Inflammatory macrophage treated with lipopolysaccharide for 4 hours (primary cell): ENCODE measurements at regions not wholly inside any gene's neighbourhood (a gene's known extent, or its start where the extent isn't known, plus 50 kb on each side); places are given as distances from the start of the nearest gene placed in this dataset.

Experiments used
- DNase-seq: peaks from one replicate; pipeline ENCODE4 v3.0.0-alpha.2; 2020

DNA sequence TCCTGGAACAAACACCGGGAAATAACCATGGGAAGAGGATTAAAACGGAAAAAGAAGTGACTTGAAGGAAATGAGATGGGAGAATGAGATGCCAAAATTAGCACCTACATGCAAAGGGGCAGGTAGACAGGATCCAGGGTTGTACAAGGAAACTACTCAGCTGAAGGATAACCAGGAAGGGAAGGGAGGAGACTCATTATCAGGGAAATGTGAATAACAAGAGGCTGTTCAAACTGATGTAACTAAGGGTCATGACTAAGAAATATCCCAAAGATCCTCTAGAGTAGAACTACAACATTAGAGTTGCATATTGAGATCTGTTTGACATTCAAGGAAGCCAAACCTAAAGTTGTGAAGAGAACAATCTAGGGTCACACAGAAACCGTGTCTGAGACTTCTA is 166.2 kb upstream of the SP8 start:
- DNase-seq = no peak

GRCh38 chr7:20954711-20955619 is 168.3 kb upstream of the SP8 start:
- no peak for DNase-seq

DNA sequence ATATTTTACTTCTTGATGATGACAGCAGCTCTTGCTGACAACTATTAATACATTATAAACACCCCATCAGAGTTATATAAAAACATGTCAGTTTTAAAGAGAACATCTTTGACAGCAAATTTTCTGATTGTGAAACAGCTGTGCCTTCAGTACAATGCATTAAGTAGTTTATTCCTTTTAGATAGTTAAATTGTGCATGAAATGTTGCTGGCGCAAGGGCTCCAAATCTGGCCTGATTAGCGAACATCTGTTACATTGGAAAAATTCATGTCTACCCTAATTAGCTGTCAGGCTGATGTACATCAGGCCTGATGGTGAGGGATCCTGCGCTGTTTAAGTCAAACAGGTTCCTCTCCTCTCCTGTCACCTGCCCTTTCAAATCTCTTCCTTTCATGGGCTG is 171.9 kb upstream of the SP8 start:
- DNase-seq = no peak

- no peak for DNase-seq
Observed at GRCh38 chr7:20959281-20959680, 172.6 kb upstream of the SP8 start.

- DNase-seq = no peak
Observed at GRCh38 chr7:20963556-20964280, 177.0 kb upstream of the SP8 start.

GRCh38 chr7:20964281-20964918 is 177.7 kb upstream of the SP8 start:
- no peak for DNase-seq

GRCh38 chr7:20971219-20971618 is 184.5 kb upstream of the SP8 start:
- no peak for DNase-seq

- no peak for DNase-seq
Observed at GRCh38 chr7:20980232-20980631, 193.5 kb upstream of the SP8 start.

- DNase-seq = no peak
Observed at GRCh38 chr7:20980668-20981264, 194.1 kb upstream of the SP8 start.

DNA sequence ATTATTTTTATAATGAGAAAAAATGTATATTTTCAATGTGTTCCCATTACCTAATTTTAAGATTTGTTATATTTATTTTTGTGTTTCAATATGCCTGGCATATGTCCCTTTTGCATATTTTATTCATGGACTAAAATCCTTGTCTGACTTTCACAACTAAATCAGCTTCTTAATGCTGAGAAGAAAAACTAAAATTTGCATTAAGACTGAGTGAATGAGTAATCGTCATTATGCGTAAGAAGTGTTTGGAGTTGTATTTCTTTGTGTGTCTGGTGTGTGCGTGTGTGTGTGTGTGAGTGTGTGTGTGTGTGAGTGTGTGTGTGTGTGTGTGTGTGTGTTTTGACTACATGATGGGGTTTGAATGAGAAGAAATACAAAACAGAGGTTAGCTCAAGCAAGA is 201.7 kb upstream of the SP8 start:
- no peak for DNase-seq

DNA sequence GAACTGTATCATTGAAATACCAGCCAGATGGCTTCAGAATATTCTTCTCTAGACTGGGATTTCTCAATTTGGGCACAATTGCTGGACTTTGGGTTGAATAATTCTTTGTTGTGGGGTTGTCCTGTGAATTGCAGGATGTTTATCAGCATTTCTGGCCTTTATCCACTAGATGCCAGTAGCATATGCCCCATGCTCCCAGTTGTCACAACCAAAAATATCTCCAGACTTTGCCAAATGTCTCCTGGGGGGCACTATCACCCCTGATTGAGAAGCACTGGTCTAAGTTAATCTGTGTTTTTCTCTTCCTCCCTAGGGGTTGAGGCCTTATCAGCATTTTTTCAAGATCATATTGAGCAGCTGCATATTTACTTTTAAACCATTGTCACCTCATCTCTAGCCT is 204.9 kb upstream of the SP8 start:
- DNase-seq = no peak

DNA sequence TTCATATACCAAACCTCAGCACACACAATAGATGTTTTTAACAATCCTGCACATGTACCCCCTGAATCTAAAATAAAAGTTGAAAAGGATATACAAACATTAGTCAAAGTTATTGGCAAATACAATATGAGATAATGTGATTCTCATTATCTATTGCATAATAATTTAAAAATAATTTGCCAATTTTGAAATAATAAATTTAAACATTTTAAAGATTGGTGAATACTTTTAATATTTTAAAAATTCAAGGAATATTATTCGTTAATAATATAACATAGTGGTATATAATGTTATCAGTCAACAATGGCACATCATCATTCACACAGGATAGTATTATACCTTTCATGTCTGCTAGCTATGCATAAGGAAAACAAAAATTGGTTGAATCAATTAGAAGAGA is 207.0 kb upstream of the SP8 start:
- no peak for DNase-seq

DNA sequence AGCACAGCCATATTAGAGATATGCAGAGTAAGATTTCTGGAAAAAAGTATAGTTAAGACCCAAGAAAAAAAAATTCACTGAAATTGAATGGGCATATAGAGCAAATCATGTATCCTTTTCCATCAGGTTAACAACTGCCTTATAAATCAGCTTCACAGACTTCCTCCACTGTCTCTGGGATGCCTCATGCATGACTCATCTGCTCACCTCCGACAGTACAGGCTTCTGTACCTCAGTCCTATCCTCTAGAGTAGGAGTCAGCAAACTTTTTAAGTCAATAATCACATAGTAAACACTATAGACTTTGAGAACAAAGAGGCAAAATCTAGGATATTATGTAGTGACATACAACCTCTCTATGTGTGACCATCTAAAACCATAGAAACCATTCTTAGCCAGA is 211.6 kb upstream of the SP8 start:
- no peak for DNase-seq

GRCh38 chr7:21011153-21011552 is 224.5 kb upstream of the SP8 start:
- no peak for DNase-seq

GRCh38 chr7:21013765-21014539 is 227.3 kb upstream of the SP8 start:
- no peak for DNase-seq

DNA sequence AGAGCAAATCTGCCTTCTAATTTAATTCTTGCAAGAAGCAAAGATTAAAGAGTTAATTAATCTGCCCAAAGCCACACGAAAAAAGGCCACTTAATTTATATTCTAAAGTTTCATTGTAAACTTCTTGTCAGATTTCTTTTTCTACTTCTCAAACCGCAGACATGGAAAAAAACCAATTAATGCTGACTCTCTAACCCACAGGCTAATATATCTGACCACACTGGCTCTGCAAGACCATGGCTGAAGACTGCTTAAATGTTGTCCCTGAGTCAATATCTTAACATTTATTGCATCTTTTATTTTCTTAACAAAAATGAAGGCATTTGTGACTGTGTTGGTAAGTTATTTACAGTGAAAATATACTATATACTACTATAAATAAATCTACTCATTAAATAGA is 234.0 kb upstream of the SP8 start:
- DNase-seq = no peak

- DNase-seq = no peak
Observed at GRCh38 chr7:21023841-21024484, 237.3 kb upstream of the SP8 start.

- no peak for DNase-seq
Observed at GRCh38 chr7:21024485-21024867, 237.8 kb upstream of the SP8 start.

GRCh38 chr7:21028186-21028585 is 241.5 kb upstream of the SP8 start:
- DNase-seq = no peak

- DNase-seq = no peak
Observed at GRCh38 chr7:21028599-21028998, 241.9 kb upstream of the SP8 start.

GRCh38 chr7:21029006-21029405 is 242.3 kb upstream of the SP8 start:
- no peak for DNase-seq

- no peak for DNase-seq
Observed at GRCh38 chr7:21030237-21030871, 243.7 kb upstream of the SP8 start.
